SU-DHL-6 (cell line): ENCODE measurements at regions not wholly inside any gene's neighbourhood (a gene's known extent, or its start where the extent isn't known, plus 50 kb on each side); places are given as distances from the start of the nearest gene placed in this dataset.

ENCODE experiments used
- H2AFZ ChIP-seq: fragments of 200-600 bp; sonication (generic); 2 replicates; pipeline ENCODE4 v1.6.1; 2014; ENCODE audit warnings: low read depth, mild to moderate bottlenecking, moderate library complexity, mixed read lengths, antibody characterized with exemption, low read length; ENCODE audit not compliant: severe bottlenecking
- H3F3A ChIP-seq: fragments of 200-600 bp; shearing (Covaris generic); 2 replicates; pipeline ENCODE4 v1.6.0; 2016; ENCODE audit warnings: antibody characterized with exemption, mild to moderate bottlenecking; ENCODE audit not compliant: insufficient read depth
- H3K27ac ChIP-seq: fragments of 200-600 bp; sonication (generic); 2 replicates; pipeline ENCODE4 v1.5.1; 2016; ENCODE audit warnings: low read depth, mild to moderate bottlenecking, low read length, moderate library complexity, mixed read lengths
- H3K27me3 ChIP-seq: fragments of 200-600 bp; sonication (generic), shearing (Covaris generic); 2 replicates; pipeline ENCODE4 v1.6.0; 2014; ENCODE audit warnings: mild to moderate bottlenecking, low read length
- H3K36me3 ChIP-seq: fragments of 200-600 bp; sonication (generic); 2 replicates; pipeline ENCODE4 v1.6.1; 2014; ENCODE audit warnings: mild to moderate bottlenecking, low read length, mixed read lengths
- H3K4me2 ChIP-seq: fragments of 300-600, 200-600 bp; shearing (Covaris generic), sonication (generic); 2 replicates; pipeline ENCODE4 v1.6.0; 2014; ENCODE audit warnings: low read length, low read depth, mild to moderate bottlenecking; ENCODE audit not compliant: poor library complexity, severe bottlenecking
- H3K4me3 ChIP-seq: fragments of 200-600 bp; sonication (generic); 2 replicates; pipeline ENCODE4 v1.5.1; 2014; ENCODE audit warnings: antibody characterized with exemption, low read length, mild to moderate bottlenecking, mixed read lengths; ENCODE audit not compliant: insufficient read depth, poor library complexity, severe bottlenecking
- H3K79me2 ChIP-seq: fragments of 200-600 bp; sonication (generic); 2 replicates; pipeline ENCODE4 v1.6.1; 2014; ENCODE audit warnings: mild to moderate bottlenecking, low read length, moderate library complexity; ENCODE audit not compliant: insufficient read depth
- H3K9ac ChIP-seq: fragments of 200-600 bp; sonication (generic); 2 replicates; pipeline ENCODE4 v1.7.0; 2014; ENCODE audit warnings: mild to moderate bottlenecking, low read length
- H3K9me2 ChIP-seq: fragments of 200-600 bp; sonication (generic); replicated peaks from 2 replicates; pipeline ENCODE4 v1.6.1; 2014; ENCODE audit warnings: low read length; ENCODE audit not compliant: insufficient read depth
- H3K9me3 ChIP-seq: fragments of 200-600 bp; sonication (generic); 2 replicates; pipeline ENCODE4 v1.6.1; 2014; ENCODE audit warnings: low read length, mixed read lengths; ENCODE audit not compliant: insufficient read depth
- H4K20me1 ChIP-seq: fragments of 200-600 bp; sonication (generic); 2 replicates; pipeline ENCODE4 v1.6.1; 2014; ENCODE audit warnings: low read depth, mild to moderate bottlenecking, antibody characterized with exemption, low read length, moderate library complexity, mixed read lengths
- CTCF ChIP-seq: fragments of 200-600 bp; sonication (generic); IDR thresholded peaks from one replicate; pipeline ENCODE4 v1.5.1; 2017; ENCODE audit warnings: antibody characterized with exemption, mild to moderate bottlenecking, low read length, moderate library complexity; ENCODE audit not compliant: insufficient read depth, poor library complexity, severe bottlenecking
- EZH2phosphoT487 ChIP-seq: fragments of 200-600 bp; sonication (generic), shearing (Covaris generic); conservative IDR thresholded peaks from 2 replicates; pipeline ENCODE4 v1.6.1; 2018; ENCODE audit warnings: mild to moderate bottlenecking, antibody characterized with exemption, low read length, moderate library complexity, mixed read lengths

DNA sequence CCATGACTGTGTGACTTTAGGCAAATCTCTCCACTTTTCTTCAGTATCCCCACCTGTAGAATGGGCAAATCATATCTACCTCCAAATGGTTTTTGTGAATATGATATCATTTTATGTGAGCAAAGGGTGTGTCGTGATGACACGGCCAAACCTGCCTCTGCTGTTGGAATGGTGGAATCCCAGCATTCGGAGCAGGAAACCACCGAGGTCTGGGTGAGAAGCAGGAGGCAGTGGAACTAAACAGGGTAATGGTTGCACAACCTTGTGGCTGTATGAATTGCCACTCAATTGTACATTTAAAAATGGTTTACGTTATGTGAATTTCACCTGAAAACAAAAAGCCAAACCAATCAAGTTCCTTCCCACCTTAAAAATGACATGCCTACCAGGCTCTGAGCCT, 131.4 kb upstream of the ZMIZ1 start:
- H3K4me3 ChIP-seq, result no peak overlapping the region
- no peaks in the 10 kb centered on the region for H3K79me2 ChIP-seq
- H3K27me3 ChIP-seq, result no peaks in the 10 kb centered on the region
- no peaks in the 10 kb centered on the region for H3K36me3 ChIP-seq
- H3K9me2 ChIP-seq, result no peaks in the 10 kb centered on the region
- H3K27ac ChIP-seq, result no peak overlapping the region
- TF ChIP-seq EZH2phosphoT487, result no peak
- TF ChIP-seq CTCF, result no peak
- H3K9ac ChIP-seq, result no peak overlapping the region
- no peaks in the 10 kb centered on the region for H3K9me3 ChIP-seq
- no peaks in the 10 kb centered on the region for H3F3A ChIP-seq
- H2AFZ ChIP-seq, result no peak overlapping the region
- H3K4me2 ChIP-seq, result no peak overlapping the region
- H4K20me1 ChIP-seq, result no peaks in the 10 kb centered on the region

- Histone ChIP-seq H3K9ac (no peak overlapping the region), H3K9me2 (no peaks in the 10 kb centered on the region), H2AFZ (no peak overlapping the region), H3K79me2 (no peaks in the 10 kb centered on the region), H3K9me3 (no peaks in the 10 kb centered on the region), H3K27me3 (no peaks in the 10 kb centered on the region), H3K27ac (no peak overlapping the region), H3K4me2 (no peak overlapping the region), H3K36me3 (no peaks in the 10 kb centered on the region), H3F3A (no peaks in the 10 kb centered on the region), H4K20me1 (no peaks in the 10 kb centered on the region), H3K4me3 (no peak overlapping the region)
- no peak for TF ChIP-seq EZH2phosphoT487
- peak; percentile 19 for TF ChIP-seq CTCF
These were observed 130.7 kb upstream of the ZMIZ1 start for GRCh38 chr10:78937800-78938694.

DNA sequence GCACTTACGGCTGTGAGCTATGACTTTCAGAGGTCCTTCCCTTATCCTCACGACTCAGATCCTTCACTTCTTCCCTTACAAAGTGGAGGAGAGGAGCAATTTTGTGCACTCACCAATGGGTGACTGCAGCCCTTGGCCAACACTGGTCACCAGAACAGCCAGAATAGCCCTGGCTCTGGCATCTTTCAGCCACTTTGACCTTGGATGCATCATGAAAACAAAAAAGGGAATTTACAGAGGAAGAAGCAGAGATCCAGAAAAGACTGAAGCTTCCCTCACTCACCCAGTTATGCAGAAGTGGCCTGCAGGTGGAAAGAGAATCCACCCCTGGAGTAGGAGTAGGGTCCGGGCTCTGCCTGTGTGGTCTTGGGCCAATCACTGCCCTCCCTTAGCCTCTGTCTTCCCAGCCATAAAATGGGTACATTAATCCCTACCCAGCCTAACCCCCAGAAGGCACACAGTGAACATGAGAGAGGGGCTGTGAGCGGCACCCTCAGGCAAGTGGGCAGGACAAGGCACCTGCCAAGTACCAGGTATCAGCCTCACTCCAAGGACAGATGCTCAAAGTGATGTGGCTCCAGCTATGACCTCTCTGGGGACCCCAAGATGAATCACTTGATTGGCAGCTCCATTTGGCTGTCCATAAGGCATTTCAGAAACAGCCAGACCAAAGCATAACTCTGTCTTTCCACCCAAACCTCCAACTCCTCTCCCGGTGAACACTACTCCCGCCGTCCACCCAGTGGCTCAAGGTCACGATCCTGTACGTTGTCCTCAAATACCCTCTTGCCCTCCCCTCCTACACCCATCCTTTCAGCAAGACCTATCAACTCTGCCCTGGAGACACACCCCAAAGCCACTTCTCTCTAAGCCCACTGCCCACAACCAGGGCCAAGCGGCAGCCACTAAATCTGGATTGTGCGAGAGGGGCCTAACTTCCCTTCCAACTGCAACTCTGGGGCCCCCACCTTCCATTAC, 129.8 kb upstream of the ZMIZ1 start:
- Histone ChIP-seq H3K79me2 (no peaks in the 10 kb centered on the region), H3K9me3 (no peaks in the 10 kb centered on the region), H3K4me2 (no peak overlapping the region), H3K4me3 (no peak overlapping the region), H3F3A (no peaks in the 10 kb centered on the region), H4K20me1 (no peaks in the 10 kb centered on the region), H2AFZ (no peak overlapping the region), H3K9ac (no peak overlapping the region), H3K36me3 (no peaks in the 10 kb centered on the region), H3K27me3 (no peaks in the 10 kb centered on the region), H3K27ac (no peak overlapping the region), H3K9me2 (no peaks in the 10 kb centered on the region)
- no peak for TF ChIP-seq CTCF
- no peak for TF ChIP-seq EZH2phosphoT487
